ENCODE measurements at regions not wholly inside any gene's neighbourhood (a gene's known extent, or its start where the extent isn't known, plus 50 kb on each side); places are given as distances from the start of the nearest gene placed in this dataset.

GRCh38 chrX:125439194-125439849, 119.7 kb downstream of the TEX13C start (continued):
- TF ChIP-seq RFX7 (CRISPR knock-in tag; IDR thresholded peaks at IDR 0.05) (no peak), ZNF449 (CRISPR knock-in tag; IDR thresholded peaks at IDR 0.05) (no peak), CHCHD3 (CRISPR knock-in tag; IDR thresholded peaks at IDR 0.05) (no peak), ZNF197 (CRISPR knock-in tag; IDR thresholded peaks at IDR 0.05; ENCODE audit: low read depth) (no peak), LEF1 (IDR thresholded peaks at IDR 0.05) (no peak), ARNT (IDR thresholded peaks at IDR 0.05) (0 out of 4 replicates have a peak, but pooled peaks of 1 of the 2 experiments have one; percentile 50), RFX5 (IDR thresholded peaks at IDR 0.05; ENCODE audit: low read depth, low read length) (no peak), STAG1 (CRISPR knock-in tag; IDR thresholded peaks at IDR 0.05; ENCODE audit: borderline replicate concordance) (no peak), ZFP91 (CRISPR knock-in tag; IDR thresholded peaks at IDR 0.05) (no peak), PHF21A (IDR thresholded peaks at IDR 0.05; ENCODE audit: borderline replicate concordance, low read depth) (no peak)
